Chondrocyte (in vitro differentiated cells): ENCODE measurements at regions not wholly inside any gene's neighbourhood (a gene's known extent, or its start where the extent isn't known, plus 50 kb on each side); places are given as distances from the start of the nearest gene placed in this dataset.
A peak's percentile ranks its signal among the peaks of the same experiment; 100 is the strongest.

Source experiments
- DNase-seq: peaks from one replicate; pipeline ENCODE4 v3.0.0; 2021; ENCODE audit warnings: mixed read lengths, low spot score
- H3K27ac Mint-ChIP-seq: one replicate; pipeline ENCODE4 v1.8.0; 2021; ENCODE audit warnings: mild to moderate bottlenecking, moderate library complexity, mixed read lengths; ENCODE audit not compliant: unreplicated experiment
- H3K27me3 Mint-ChIP-seq: 2 replicates; pipeline ENCODE4 v1.8.0; 2021; ENCODE audit warnings: low read depth, mixed read lengths
- H3K36me3 Mint-ChIP-seq: 2 replicates; pipeline ENCODE4 v1.8.0; 2021; ENCODE audit warnings: low read depth, mixed read lengths
- H3K4me1 Mint-ChIP-seq: 2 replicates; pipeline ENCODE4 v1.8.0; 2021; ENCODE audit warnings: low read depth, mild to moderate bottlenecking, mixed read lengths
- H3K4me3 Mint-ChIP-seq: one replicate; pipeline ENCODE4 v1.8.0; 2021; ENCODE audit warnings: mild to moderate bottlenecking, moderate library complexity, mixed read lengths; ENCODE audit not compliant: unreplicated experiment
- H3K9me3 Mint-ChIP-seq: 2 replicates; pipeline ENCODE4 v1.8.0; 2021; ENCODE audit warnings: low read depth, mixed read lengths
- CTCF ChIP-seq: fragments of 200-600 bp; sonication (generic); IDR thresholded peaks from 2 replicates; pipeline ENCODE4 v1.5.0; 2021; ENCODE audit warnings: antibody characterized with exemption, mild to moderate bottlenecking, moderate library complexity

GRCh38 chr2:234247453-234248180, 197.1 kb downstream of the SPP2 start:
- H3K4me1 Mint-ChIP-seq, result peaks cover 73% of the 10 kb centered on the region
- TF ChIP-seq CTCF, result no peak

DNA sequence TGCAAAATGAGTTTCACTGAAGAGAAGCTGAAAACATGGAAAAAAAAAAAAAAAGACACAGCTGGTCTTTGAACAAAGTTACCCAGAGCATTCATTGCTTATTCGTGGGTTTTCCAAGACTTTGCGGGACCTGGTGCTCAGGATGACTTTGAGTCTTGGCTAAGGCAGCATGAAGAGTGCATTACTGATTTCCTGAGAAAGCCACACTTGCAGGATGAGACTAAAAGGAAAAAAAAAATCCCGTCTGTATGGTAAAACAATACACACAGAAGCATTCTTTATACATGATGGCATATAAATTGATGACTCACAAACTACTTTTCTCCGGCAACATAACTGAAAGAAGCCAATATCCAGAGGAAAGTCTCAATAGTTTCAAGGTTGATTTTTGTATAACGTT, 195.4 kb downstream of the SPP2 start:
- TF ChIP-seq CTCF, result no peak
- Mint-ChIP-seq H3K27ac (peak overlapping the region; percentile 87), H3K4me1 (peaks cover 72% of the 10 kb centered on the region), H3K4me3 (peak overlapping the region; percentile 19), H3K36me3 (no peaks in the 10 kb centered on the region), H3K9me3 (no peaks in the 10 kb centered on the region), H3K27me3 (no peaks in the 10 kb centered on the region)
- DNase-seq, result no peak

More at GRCh38 chr2:234247453-234248180, 197.1 kb downstream of the SPP2 start:
- Mint-ChIP-seq H3K36me3 (no peaks in the 10 kb centered on the region), H3K27ac (no peak overlapping the region), H3K4me3 (no peak overlapping the region), H3K27me3 (no peaks in the 10 kb centered on the region), H3K9me3 (no peaks in the 10 kb centered on the region)
- no peak for DNase-seq

- Mint-ChIP-seq H3K36me3 (no peaks in the 10 kb centered on the region), H3K4me3 (peak overlapping the region; percentile 53)
- DNase-seq, result no peak
These were observed 193.5 kb downstream of the SPP2 start for GRCh38 chr2:234243871-234244565.

DNA sequence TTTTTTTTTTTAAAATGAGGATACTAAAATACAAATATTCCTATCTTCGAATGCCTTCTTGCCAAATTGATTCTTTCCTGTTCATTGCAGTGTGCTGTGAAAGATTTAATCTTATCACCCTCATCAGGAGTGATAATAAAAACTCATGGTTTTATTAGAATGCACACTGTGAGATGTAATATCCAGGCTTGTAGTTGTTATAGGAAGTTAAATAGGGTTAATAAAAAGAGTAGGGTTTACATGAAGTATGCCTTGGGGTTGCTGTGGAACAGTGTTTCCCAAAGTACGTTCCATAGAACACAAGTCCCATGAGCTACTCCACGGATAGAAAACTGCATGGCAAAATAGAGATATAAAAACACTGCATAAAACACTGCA, 191.9 kb downstream of the SPP2 start:
- Mint-ChIP-seq H3K27ac (peak overlapping the region; percentile 89), H3K4me3 (no peak overlapping the region)
- no peak for TF ChIP-seq CTCF

More at GRCh38 chr2:234243871-234244565, 193.5 kb downstream of the SPP2 start:
- Mint-ChIP-seq H3K27ac (peak overlapping the region; percentile 84), H3K4me1 (peaks cover 55% of the 10 kb centered on the region), H3K9me3 (peaks cover 6% of the 10 kb centered on the region), H3K27me3 (no peaks in the 10 kb centered on the region)
- no peak for TF ChIP-seq CTCF

DNA sequence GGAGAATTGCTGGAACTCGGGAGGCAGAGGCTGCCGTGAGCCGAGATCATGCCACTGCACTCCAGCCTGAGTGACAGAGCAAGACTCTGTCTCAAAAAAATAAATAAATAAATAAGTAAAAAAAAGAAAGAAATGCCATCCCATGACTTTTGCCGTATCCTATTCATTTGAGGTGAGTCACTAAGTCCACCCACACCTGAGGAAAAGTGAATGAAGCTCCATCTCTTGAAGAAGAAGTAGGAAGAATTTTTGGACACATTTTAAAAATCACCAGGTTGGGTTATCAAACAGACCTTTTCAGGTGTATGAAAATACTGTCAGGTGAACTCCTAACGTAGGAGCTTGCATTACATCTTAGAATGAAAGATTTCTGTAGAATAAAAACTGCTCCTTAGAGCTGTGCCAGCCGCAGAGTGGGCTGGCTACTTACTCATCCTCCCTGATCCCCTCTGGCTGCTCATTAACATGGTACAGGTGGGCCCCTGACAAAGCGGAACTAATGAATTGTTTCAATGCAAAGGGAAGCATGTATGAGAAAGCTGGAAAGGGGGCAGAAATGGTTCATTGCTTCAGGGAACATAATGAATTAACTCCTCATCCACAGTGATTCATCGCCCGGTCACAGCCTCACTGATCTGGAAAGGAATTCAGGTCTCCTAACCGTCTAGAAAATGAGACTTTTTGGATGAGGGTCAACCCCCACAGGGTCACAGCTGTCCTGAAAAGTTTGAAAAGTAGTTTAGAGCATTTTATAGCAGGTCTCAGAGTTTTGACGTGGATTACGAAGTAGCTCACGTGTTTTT, 191.4 kb downstream of the SPP2 start:
- H3K27me3 Mint-ChIP-seq, result no peaks in the 10 kb centered on the region
- H3K36me3 Mint-ChIP-seq, result no peaks in the 10 kb centered on the region
- H3K27ac Mint-ChIP-seq, result peak overlapping the region; percentile 89
- H3K4me3 Mint-ChIP-seq, result no peak overlapping the region
- no peak for TF ChIP-seq CTCF
- peaks cover 9% of the 10 kb centered on the region for H3K9me3 Mint-ChIP-seq
- peaks cover 51% of the 10 kb centered on the region for H3K4me1 Mint-ChIP-seq
- no peak for DNase-seq

More for the DNA sequence above, 191.9 kb downstream of the SPP2 start:
- Mint-ChIP-seq H3K36me3 (no peaks in the 10 kb centered on the region), H3K27me3 (no peaks in the 10 kb centered on the region), H3K4me1 (peaks cover 51% of the 10 kb centered on the region), H3K9me3 (peaks cover 9% of the 10 kb centered on the region)
- no peak for DNase-seq
